IPS-NIHi7 (cell line): ENCODE measurements at regions not wholly inside any gene's neighbourhood (a gene's known extent, or its start where the extent isn't known, plus 50 kb on each side); places are given as distances from the start of the nearest gene placed in this dataset.
A peak's percentile ranks its signal among the peaks of the same experiment; 100 is the strongest.

Source experiments
- DNase-seq: peaks from one replicate; pipeline ENCODE4 v3.0.0; 2012; ENCODE audit warnings: mixed read lengths; ENCODE audit errors: extremely low spot score

- DNase-seq: no peak
These were observed 87.9 kb upstream of the MAMDC2 start for GRCh38 chr9:69955536-69956355.

- no peak for DNase-seq
These were observed 81.8 kb upstream of the MAMDC2 start for GRCh38 chr9:69961843-69962242.

GRCh38 chr9:69963803-69964202 lies 79.8 kb upstream of the MAMDC2 start:
- DNase-seq: no peak

GRCh38 chr9:69964446-69964845 lies 79.2 kb upstream of the MAMDC2 start:
- DNase-seq: no peak

GRCh38 chr9:69965416-69966145 lies 78.1 kb upstream of the MAMDC2 start:
- DNase-seq: no peak

GRCh38 chr9:69967344-69967743 lies 76.3 kb upstream of the MAMDC2 start:
- no peak for DNase-seq

GRCh38 chr9:69970001-69970533 lies 73.6 kb upstream of the MAMDC2 start:
- no peak for DNase-seq

- DNase-seq: peak; percentile 85
These were observed 71.8 kb upstream of the MAMDC2 start for GRCh38 chr9:69971643-69972449.

GRCh38 chr9:69975681-69976080 lies 68.0 kb upstream of the MAMDC2 start:
- no peak for DNase-seq

GRCh38 chr9:69976152-69976551 lies 67.5 kb upstream of the MAMDC2 start:
- DNase-seq: no peak

- DNase-seq: no peak
These were observed 63.6 kb upstream of the MAMDC2 start for GRCh38 chr9:69980041-69980440.

- DNase-seq: no peak
These were observed 63.1 kb upstream of the MAMDC2 start for GRCh38 chr9:69980591-69980990.

GRCh38 chr9:69981686-69982445 lies 61.8 kb upstream of the MAMDC2 start:
- no peak for DNase-seq

GRCh38 chr9:69984831-69985230 lies 58.8 kb upstream of the MAMDC2 start:
- DNase-seq: no peak

- no peak for DNase-seq
These were observed 57.7 kb upstream of the MAMDC2 start for GRCh38 chr9:69985971-69986370.

GRCh38 chr9:69986970-69987369 lies 56.7 kb upstream of the MAMDC2 start:
- no peak for DNase-seq

- no peak for DNase-seq
These were observed 56.2 kb upstream of the MAMDC2 start for GRCh38 chr9:69987457-69987856.

- DNase-seq: no peak
These were observed 50.5 kb upstream of the MAMDC2 start for GRCh38 chr9:69993110-69993509.
